ENCODE measurements at regions not wholly inside any gene's neighbourhood (a gene's known extent, or its start where the extent isn't known, plus 50 kb on each side); places are given as distances from the start of the nearest gene placed in this dataset.

- no peak overlapping the region for H3K4me3 ChIP-seq (ENCODE audit: control insufficient read depth, low read depth, low read length)
- peak; percentile 20 for DNase-seq (ENCODE audit: low read depth)
- TF ChIP-seq CTCF (conservative IDR thresholded peaks at IDR 0.05; ENCODE audit: control insufficient read depth, insufficient read depth, low read depth, low read length) = no peak
Measured at GRCh38 chr4:156710365-156711192, 261.0 kb downstream of the PDGFC start.

- DNase-seq (ENCODE audit: low read depth) = peak; percentile 6
- TF ChIP-seq CTCF (conservative IDR thresholded peaks at IDR 0.05; ENCODE audit: control insufficient read depth, insufficient read depth, low read depth, low read length) = no peak
- no peak overlapping the region for H3K4me3 ChIP-seq (ENCODE audit: control insufficient read depth, low read depth, low read length)
Measured at GRCh38 chr4:156705311-156705710, 266.3 kb downstream of the PDGFC start.

GRCh38 chr4:156695163-156695562 is 276.4 kb downstream of the PDGFC start:
- no peak for DNase-seq (ENCODE audit: low read depth)
- no peak overlapping the region for H3K4me3 ChIP-seq (ENCODE audit: control insufficient read depth, low read depth, low read length)
- no peak for TF ChIP-seq CTCF (conservative IDR thresholded peaks at IDR 0.05; ENCODE audit: control insufficient read depth, insufficient read depth, low read depth, low read length)

GRCh38 chr4:156694413-156694812 is 277.2 kb downstream of the PDGFC start:
- DNase-seq (ENCODE audit: low read depth) = no peak
- no peak for TF ChIP-seq CTCF (conservative IDR thresholded peaks at IDR 0.05; ENCODE audit: control insufficient read depth, insufficient read depth, low read depth, low read length)
- H3K4me3 ChIP-seq (ENCODE audit: control insufficient read depth, low read depth, low read length) = no peak overlapping the region

- no peak for TF ChIP-seq CTCF (conservative IDR thresholded peaks at IDR 0.05; ENCODE audit: control insufficient read depth, insufficient read depth, low read depth, low read length)
Measured at GRCh38 chr4:156693557-156693956, 278.0 kb downstream of the PDGFC start.

GRCh38 chr4:156692016-156692415 is 279.6 kb downstream of the PDGFC start:
- no peak overlapping the region for H3K4me3 ChIP-seq (ENCODE audit: control insufficient read depth, low read depth, low read length)
- no peak for TF ChIP-seq CTCF (conservative IDR thresholded peaks at IDR 0.05; ENCODE audit: control insufficient read depth, insufficient read depth, low read depth, low read length)
- DNase-seq (ENCODE audit: low read depth) = no peak

More at GRCh38 chr4:156693557-156693956, 278.0 kb downstream of the PDGFC start:
- no peak for DNase-seq (ENCODE audit: low read depth)
- no peak overlapping the region for H3K4me3 ChIP-seq (ENCODE audit: control insufficient read depth, low read depth, low read length)

Measured in fibroblast of mammary gland (primary cell).